ENCODE measurements at regions not wholly inside any gene's neighbourhood (a gene's known extent, or its start where the extent isn't known, plus 50 kb on each side); places are given as distances from the start of the nearest gene placed in this dataset.
"Not testable (repeated sequence)": the region's sequence is repeated elsewhere in the genome, so short reads cannot be mapped to it uniquely, and the experiment has no call there.

DNA sequence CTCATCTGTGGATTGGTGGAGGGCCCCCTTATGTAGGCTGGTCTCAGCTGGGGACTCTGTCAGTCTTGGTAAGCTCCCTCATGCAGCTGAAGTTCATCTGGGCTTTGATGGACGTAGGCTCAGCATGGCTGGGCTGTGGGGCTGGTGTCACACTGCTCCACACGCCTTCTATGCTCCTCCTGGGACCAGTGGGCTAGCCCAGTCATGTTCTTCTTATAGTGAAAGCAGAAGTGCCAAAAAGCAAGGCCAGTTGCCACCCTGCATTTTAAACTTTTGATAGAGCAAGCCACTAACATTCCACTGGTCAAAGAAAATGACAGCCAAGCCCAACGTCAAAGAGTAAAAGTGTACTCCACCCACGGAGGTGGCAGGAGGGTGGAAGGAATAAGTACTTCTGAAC, 165.5 kb downstream of the MEX3B start:
- H3K36me3 ChIP-seq (ENCODE audit: low read depth) = no peaks in the 10 kb centered on the region
- ATAC-seq (ENCODE audit: low read depth) = no peak
- no peaks in the 10 kb centered on the region for H3K9me3 ChIP-seq (ENCODE audit: severe bottlenecking)
- H3K27ac ChIP-seq (ENCODE audit: poor library complexity, severe bottlenecking) = no peak overlapping the region
- no peak overlapping the region for H3K4me3 ChIP-seq (ENCODE audit: severe bottlenecking)
- H3K4me1 ChIP-seq (ENCODE audit: insufficient read depth, poor library complexity, severe bottlenecking) = peaks cover 12% of the 10 kb centered on the region
- H3K27me3 ChIP-seq (ENCODE audit: insufficient read depth, poor library complexity, severe bottlenecking) = peaks cover 5% of the 10 kb centered on the region
- TF ChIP-seq, protein P1, sequence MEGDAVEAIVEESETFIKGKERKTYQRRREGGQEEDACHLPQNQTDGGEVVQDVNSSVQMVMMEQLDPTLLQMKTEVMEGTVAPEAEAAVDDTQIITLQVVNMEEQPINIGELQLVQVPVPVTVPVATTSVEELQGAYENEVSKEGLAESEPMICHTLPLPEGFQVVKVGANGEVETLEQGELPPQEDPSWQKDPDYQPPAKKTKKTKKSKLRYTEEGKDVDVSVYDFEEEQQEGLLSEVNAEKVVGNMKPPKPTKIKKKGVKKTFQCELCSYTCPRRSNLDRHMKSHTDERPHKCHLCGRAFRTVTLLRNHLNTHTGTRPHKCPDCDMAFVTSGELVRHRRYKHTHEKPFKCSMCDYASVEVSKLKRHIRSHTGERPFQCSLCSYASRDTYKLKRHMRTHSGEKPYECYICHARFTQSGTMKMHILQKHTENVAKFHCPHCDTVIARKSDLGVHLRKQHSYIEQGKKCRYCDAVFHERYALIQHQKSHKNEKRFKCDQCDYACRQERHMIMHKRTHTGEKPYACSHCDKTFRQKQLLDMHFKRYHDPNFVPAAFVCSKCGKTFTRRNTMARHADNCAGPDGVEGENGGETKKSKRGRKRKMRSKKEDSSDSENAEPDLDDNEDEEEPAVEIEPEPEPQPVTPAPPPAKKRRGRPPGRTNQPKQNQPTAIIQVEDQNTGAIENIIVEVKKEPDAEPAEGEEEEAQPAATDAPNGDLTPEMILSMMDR (IDR thresholded peaks at IDR 0.05; ENCODE audit: poor library complexity, severe bottlenecking) = no peak
- DNase-seq (ENCODE audit: low spot score) = no peak

DNA sequence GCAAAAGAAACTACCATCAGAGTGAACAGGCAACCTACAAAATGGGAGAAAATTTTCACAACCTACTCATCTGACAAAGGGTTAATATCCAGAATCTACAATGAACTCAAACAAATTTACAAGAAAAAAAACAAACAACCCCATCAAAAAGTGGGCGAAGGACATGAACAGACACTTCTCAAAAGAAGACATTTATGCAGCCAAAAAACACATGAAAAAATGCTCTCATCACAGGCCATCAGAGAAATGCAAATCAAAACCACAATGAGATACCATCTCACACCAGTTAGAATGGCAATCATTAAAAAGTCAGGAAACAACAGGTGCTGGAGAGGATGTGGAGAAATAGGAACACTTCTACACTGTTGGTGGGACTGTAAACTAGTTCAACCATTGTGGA, 170.1 kb downstream of the MEX3B start:
- H3K4me1 ChIP-seq (ENCODE audit: insufficient read depth, poor library complexity, severe bottlenecking); H3K27ac ChIP-seq (ENCODE audit: poor library complexity, severe bottlenecking); H3K9me3 ChIP-seq (ENCODE audit: severe bottlenecking); ATAC-seq (ENCODE audit: low read depth); H3K27me3 ChIP-seq (ENCODE audit: insufficient read depth, poor library complexity, severe bottlenecking); H3K4me3 ChIP-seq (ENCODE audit: severe bottlenecking); H3K36me3 ChIP-seq (ENCODE audit: low read depth); DNase-seq (ENCODE audit: low spot score): not testable (repeated sequence)

DNA sequence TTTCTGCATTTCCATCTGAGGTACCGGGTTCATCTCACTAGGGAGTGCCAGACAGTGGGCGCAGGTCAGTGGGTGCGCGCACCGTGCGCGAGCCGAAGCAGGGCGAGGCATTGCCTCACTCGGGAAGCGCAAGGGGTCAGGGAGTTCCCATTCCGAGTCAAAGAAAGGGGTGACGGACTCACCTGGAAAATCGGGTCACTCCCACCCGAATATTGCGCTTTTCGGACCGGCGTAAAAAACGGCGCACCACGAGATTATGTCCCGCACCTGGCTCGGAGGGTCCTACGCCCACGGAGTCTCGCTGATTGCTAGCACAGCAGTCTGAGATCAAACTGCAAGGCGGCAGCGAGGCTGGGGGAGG, 175.1 kb downstream of the MEX3B start:
- H3K4me1 ChIP-seq (ENCODE audit: insufficient read depth, poor library complexity, severe bottlenecking); H3K27ac ChIP-seq (ENCODE audit: poor library complexity, severe bottlenecking); DNase-seq (ENCODE audit: low spot score); H3K9me3 ChIP-seq (ENCODE audit: severe bottlenecking); H3K36me3 ChIP-seq (ENCODE audit: low read depth); H3K27me3 ChIP-seq (ENCODE audit: insufficient read depth, poor library complexity, severe bottlenecking); ATAC-seq (ENCODE audit: low read depth); H3K4me3 ChIP-seq (ENCODE audit: severe bottlenecking): not testable (repeated sequence)

DNA sequence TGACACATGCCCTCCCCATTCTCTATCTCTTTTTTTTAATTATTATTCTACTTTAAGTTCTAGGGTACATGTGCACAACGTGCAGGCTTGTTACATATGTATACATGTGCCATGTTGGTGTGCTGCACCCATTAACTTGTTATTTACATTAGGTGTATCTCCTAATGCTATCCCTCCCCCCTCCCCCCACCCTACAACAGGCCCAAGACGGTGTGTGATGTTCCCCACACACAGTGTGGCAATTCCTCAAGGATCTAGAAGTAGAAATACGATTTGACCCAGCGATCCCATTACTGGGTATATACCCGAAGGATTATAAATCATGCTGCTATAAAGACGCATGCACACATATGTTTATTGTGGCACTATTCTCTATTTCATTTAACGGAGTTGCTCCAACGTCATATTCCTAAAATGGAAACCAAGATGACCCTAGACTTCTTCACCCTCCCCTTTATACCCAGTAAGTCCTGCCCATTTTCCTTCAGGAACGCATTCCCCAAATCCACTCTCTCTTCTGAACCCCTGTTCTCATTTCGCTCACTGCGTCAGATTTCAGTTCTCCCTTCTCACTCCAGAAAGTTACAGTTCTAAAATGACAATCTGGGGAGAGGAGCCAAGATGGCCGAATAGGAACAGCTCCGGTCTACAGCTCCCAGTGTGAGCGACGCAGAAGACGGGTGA, 175.6 kb downstream of the MEX3B start:
- not testable (repeated sequence) for H3K27me3 ChIP-seq (ENCODE audit: insufficient read depth, poor library complexity, severe bottlenecking); H3K4me3 ChIP-seq (ENCODE audit: severe bottlenecking); H3K27ac ChIP-seq (ENCODE audit: poor library complexity, severe bottlenecking); ATAC-seq (ENCODE audit: low read depth); H3K4me1 ChIP-seq (ENCODE audit: insufficient read depth, poor library complexity, severe bottlenecking); H3K9me3 ChIP-seq (ENCODE audit: severe bottlenecking); DNase-seq (ENCODE audit: low spot score); H3K36me3 ChIP-seq (ENCODE audit: low read depth)

DNA sequence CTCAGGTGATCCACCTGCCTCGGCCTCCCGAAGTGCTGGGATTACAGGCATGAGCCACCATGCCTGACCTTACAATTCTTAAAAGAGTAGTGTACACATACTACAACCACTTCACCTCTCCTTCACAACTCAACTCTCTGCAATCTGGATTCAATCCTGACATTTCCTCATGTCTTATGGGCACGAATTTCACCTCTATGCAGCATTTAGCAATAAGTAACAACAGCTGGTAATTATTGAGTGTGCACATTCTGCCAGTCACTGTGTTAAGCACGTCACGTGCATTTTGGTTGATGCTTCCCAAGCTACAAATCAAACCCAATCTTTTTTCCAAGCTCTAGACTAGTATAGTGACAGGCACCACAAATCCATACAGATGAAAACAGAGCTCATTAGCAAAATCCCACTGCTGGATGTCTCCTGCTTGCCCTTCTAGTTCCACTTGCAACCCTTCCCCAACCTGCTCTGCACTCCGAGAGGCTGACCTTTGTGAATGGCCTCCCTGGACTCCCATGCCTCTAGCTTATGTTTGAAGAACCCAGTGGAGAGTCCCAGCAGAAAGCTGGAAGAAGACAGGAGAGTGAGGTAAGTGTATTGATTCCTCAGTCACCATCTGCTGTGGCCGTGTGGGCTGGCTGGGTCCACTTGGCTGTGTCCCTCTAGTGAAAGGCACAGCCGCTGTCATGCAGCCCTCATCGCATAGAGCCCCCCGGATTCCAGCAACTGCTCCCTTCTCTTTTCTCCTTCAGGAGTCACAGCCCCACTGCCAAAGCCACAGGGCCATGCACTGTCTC, 176.5 kb downstream of the MEX3B start:
- ATAC-seq (ENCODE audit: low read depth) (no peak), DNase-seq (ENCODE audit: low spot score) (no peak)
- H3K4me1 ChIP-seq (ENCODE audit: insufficient read depth, poor library complexity, severe bottlenecking) = no peaks in the 10 kb centered on the region
- H3K27me3 ChIP-seq (ENCODE audit: insufficient read depth, poor library complexity, severe bottlenecking) = no peaks in the 10 kb centered on the region
- TF ChIP-seq, protein P1 (IDR thresholded peaks at IDR 0.05; ENCODE audit: poor library complexity, severe bottlenecking) = no peak
- no peak overlapping the region for H3K4me3 ChIP-seq (ENCODE audit: severe bottlenecking)
- H3K9me3 ChIP-seq (ENCODE audit: severe bottlenecking) = no peaks in the 10 kb centered on the region
- no peak overlapping the region for H3K27ac ChIP-seq (ENCODE audit: poor library complexity, severe bottlenecking)
- no peaks in the 10 kb centered on the region for H3K36me3 ChIP-seq (ENCODE audit: low read depth)

DNA sequence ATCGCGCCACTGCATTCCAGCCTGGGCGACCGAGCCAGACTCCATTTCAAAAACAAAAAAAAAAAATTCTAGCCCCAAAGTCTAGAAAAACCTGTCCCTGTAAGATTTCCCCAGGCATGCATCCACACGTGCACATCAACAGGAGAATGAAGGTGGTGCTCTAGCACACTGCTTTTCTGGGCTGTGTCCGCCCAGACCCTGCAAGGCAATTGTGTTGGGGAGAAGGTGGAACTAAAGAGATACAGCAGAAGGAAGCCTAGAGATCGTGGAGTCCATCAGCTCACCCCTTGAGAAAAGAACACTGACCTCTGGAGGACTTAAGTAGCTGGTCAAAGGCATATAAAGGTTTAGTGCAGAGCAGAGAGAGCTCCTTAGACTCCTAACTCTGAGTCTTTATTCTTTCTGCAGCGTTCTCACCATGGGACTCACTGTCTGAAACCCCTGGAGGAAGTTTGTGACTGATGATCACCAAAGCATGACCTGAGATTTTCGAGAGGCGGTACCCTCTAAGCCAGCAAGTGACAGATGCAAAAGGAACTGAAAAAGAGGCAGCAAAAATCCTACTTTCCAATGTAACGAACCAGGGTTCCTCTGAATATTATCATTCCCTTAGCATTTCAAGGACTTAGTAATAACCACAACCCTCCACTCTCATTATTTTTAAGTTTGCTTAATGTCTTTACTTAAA, 179.8 kb downstream of the MEX3B start:
- H3K36me3 ChIP-seq (ENCODE audit: low read depth) = no peaks in the 10 kb centered on the region
- H3K27ac ChIP-seq (ENCODE audit: poor library complexity, severe bottlenecking) = no peak overlapping the region
- H3K4me3 ChIP-seq (ENCODE audit: severe bottlenecking) = no peak overlapping the region
- H3K4me1 ChIP-seq (ENCODE audit: insufficient read depth, poor library complexity, severe bottlenecking) = no peaks in the 10 kb centered on the region
- H3K9me3 ChIP-seq (ENCODE audit: severe bottlenecking) = no peaks in the 10 kb centered on the region
- ATAC-seq (ENCODE audit: low read depth) (no peak), DNase-seq (ENCODE audit: low spot score) (no peak)
- TF ChIP-seq, protein P1 (IDR thresholded peaks at IDR 0.05; ENCODE audit: poor library complexity, severe bottlenecking) = no peak
- H3K27me3 ChIP-seq (ENCODE audit: insufficient read depth, poor library complexity, severe bottlenecking) = no peaks in the 10 kb centered on the region

All from RWPE2 (cell line).